GM23338 (cell line): ENCODE measurements at regions not wholly inside any gene's neighbourhood (a gene's known extent, or its start where the extent isn't known, plus 50 kb on each side); places are given as distances from the start of the nearest gene placed in this dataset.

Source experiments
- CREB1 ChIP-seq: fragments of 250-450 bp; sonication (Bioruptor Pico); IDR thresholded peaks from 2 replicates; pipeline ENCODE4 v1.5.0; 2020; ENCODE audit warnings: low read depth, mild to moderate bottlenecking, moderate library complexity
- CTCF ChIP-seq, 2 experiments: fragments of 200-600 bp in 1 of 2; sonication (generic) in 1 of 2; conservative IDR thresholded peaks; 2 replicates each; pipeline versions ENCODE4 v1.5.1 to v1.6.1; 2016 to 2017; ENCODE audit warnings: antibody characterized with exemption in 2 of 2, low read depth in 2 of 2, mild to moderate bottlenecking in 2 of 2, moderate library complexity in 1 of 2
- EZH2 ChIP-seq: fragments of 200-600 bp; sonication (generic); IDR thresholded peaks from one replicate; pipeline ENCODE4 v1.8.0; 2017; ENCODE audit warnings: antibody characterized with exemption, mild to moderate bottlenecking, low read depth; ENCODE audit not compliant: unreplicated experiment
- EZH2phosphoT487 ChIP-seq: fragments of 200-600 bp; sonication (generic); IDR thresholded peaks from one replicate; pipeline ENCODE4 v1.8.1; 2018; ENCODE audit warnings: antibody characterized with exemption; ENCODE audit not compliant: unreplicated experiment
- JUNB ChIP-seq: IDR thresholded peaks from one replicate; pipeline ENCODE4 v1.6.1; 2016; ENCODE audit warnings: antibody characterized with exemption; ENCODE audit not compliant: unreplicated experiment
- NANOG ChIP-seq: IDR thresholded peaks from 2 replicates; pipeline ENCODE4 v1.6.1; 2016; ENCODE audit warnings: antibody characterized with exemption, borderline replicate concordance
- POLR2AphosphoS5 ChIP-seq: IDR thresholded peaks from 2 replicates; pipeline ENCODE4 v1.6.1; 2016; ENCODE audit warnings: antibody characterized with exemption, low read depth
- REST ChIP-seq: IDR thresholded peaks from one replicate; pipeline ENCODE4 v1.6.1; 2018; ENCODE audit warnings: antibody characterized with exemption; ENCODE audit not compliant: unreplicated experiment
- STAT1 ChIP-seq: IDR thresholded peaks from one replicate; pipeline ENCODE4 v1.6.1; 2016; ENCODE audit warnings: antibody characterized with exemption; ENCODE audit not compliant: unreplicated experiment
- ZNF114 ChIP-seq: fragments of 250-450 bp; sonication (Bioruptor Pico); IDR thresholded peaks from 2 replicates; pipeline ENCODE4 v1.5.0; 2020; ENCODE audit warnings: mild to moderate bottlenecking, moderate library complexity
- ZNF331 ChIP-seq: fragments of 250-450 bp; sonication (Bioruptor Pico); IDR thresholded peaks from 2 replicates; pipeline ENCODE4 v1.5.0; 2020; ENCODE audit warnings: low read depth, mild to moderate bottlenecking, moderate library complexity
- ZNF462 ChIP-seq: fragments of 250-450 bp; sonication (Bioruptor Pico); IDR thresholded peaks from 2 replicates; pipeline ENCODE4 v1.5.0; 2020; ENCODE audit warnings: mild to moderate bottlenecking, moderate library complexity
- TF ChIP-seq, protein P1 (sequence below): IDR thresholded peaks from 2 replicates; pipeline ENCODE4 v1.6.1; 2016; ENCODE audit warnings: antibody characterized with exemption

- TF ChIP-seq CTCF (conservative IDR thresholded peaks at IDR 0.05; ENCODE audit: low read depth in 2 of 2) = no peak
- TF ChIP-seq POLR2AphosphoS5 = no peak
- no peak for TF ChIP-seq CREB1 (CRISPR knock-in tag)
- no peak for TF ChIP-seq EZH2
- TF ChIP-seq JUNB = no peak
- no peak for TF ChIP-seq EZH2phosphoT487
- no peak for TF ChIP-seq NANOG
- TF ChIP-seq REST = no peak
- TF ChIP-seq STAT1 = no peak
- TF ChIP-seq ZNF114 (CRISPR knock-in tag) = no peak
- TF ChIP-seq, protein P1, sequence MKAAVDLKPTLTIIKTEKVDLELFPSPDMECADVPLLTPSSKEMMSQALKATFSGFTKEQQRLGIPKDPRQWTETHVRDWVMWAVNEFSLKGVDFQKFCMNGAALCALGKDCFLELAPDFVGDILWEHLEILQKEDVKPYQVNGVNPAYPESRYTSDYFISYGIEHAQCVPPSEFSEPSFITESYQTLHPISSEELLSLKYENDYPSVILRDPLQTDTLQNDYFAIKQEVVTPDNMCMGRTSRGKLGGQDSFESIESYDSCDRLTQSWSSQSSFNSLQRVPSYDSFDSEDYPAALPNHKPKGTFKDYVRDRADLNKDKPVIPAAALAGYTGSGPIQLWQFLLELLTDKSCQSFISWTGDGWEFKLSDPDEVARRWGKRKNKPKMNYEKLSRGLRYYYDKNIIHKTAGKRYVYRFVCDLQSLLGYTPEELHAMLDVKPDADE = no peak
- no peak for TF ChIP-seq ZNF462 (CRISPR knock-in tag)
- TF ChIP-seq ZNF331 (CRISPR knock-in tag) = no peak
These were observed 330.2 kb upstream of the CD180 start for GRCh38 chr5:67526793-67527192.
